ENCODE measurements at regions not wholly inside any gene's neighbourhood (a gene's known extent, or its start where the extent isn't known, plus 50 kb on each side); places are given as distances from the start of the nearest gene placed in this dataset.
A peak's percentile ranks its signal among the peaks of the same experiment; 100 is the strongest.

GRCh38 chr9:129254566-129255287 lies 76.7 kb upstream of the IER5L start:
- DNase-seq (ENCODE audit: insufficient read length, low spot score) (no peak), FAIRE-seq (no peak)

GRCh38 chr9:129253803-129254381 lies 75.8 kb upstream of the IER5L start:
- no peak for FAIRE-seq
- no peak for DNase-seq (ENCODE audit: insufficient read length, low spot score)

- no peak for FAIRE-seq
- no peak for DNase-seq (ENCODE audit: insufficient read length, low spot score)
These were observed 75.1 kb upstream of the IER5L start for GRCh38 chr9:129252937-129253802.

- no peak for DNase-seq (ENCODE audit: insufficient read length, low spot score)
- no peak for FAIRE-seq
These were observed 72.7 kb upstream of the IER5L start for GRCh38 chr9:129250786-129251185.

- DNase-seq (ENCODE audit: insufficient read length, low spot score) (no peak), FAIRE-seq (no peak)
These were observed 69.5 kb upstream of the IER5L start for GRCh38 chr9:129247285-129248153.

GRCh38 chr9:129245276-129245675 lies 67.2 kb upstream of the IER5L start:
- DNase-seq (ENCODE audit: insufficient read length, low spot score) (no peak), FAIRE-seq (no peak)

GRCh38 chr9:129242971-129243561 lies 65.0 kb upstream of the IER5L start:
- FAIRE-seq: no peak
- DNase-seq (ENCODE audit: insufficient read length, low spot score): no peak

- no peak for DNase-seq (ENCODE audit: insufficient read length, low spot score)
- FAIRE-seq: no peak
These were observed 64.3 kb upstream of the IER5L start for GRCh38 chr9:129242191-129242941.

GRCh38 chr9:129241725-129242124 lies 63.7 kb upstream of the IER5L start:
- DNase-seq (ENCODE audit: insufficient read length, low spot score) (no peak), FAIRE-seq (no peak)

GRCh38 chr9:129240581-129241211 lies 62.6 kb upstream of the IER5L start:
- no peak for DNase-seq (ENCODE audit: insufficient read length, low spot score)
- FAIRE-seq: no peak

- FAIRE-seq: no peak
These were observed 62.0 kb upstream of the IER5L start for GRCh38 chr9:129239946-129240490.

GRCh38 chr9:129237803-129238202 lies 59.7 kb upstream of the IER5L start:
- no peak for FAIRE-seq
- DNase-seq (ENCODE audit: insufficient read length, low spot score): no peak

More at GRCh38 chr9:129239946-129240490, 62.0 kb upstream of the IER5L start:
- no peak for DNase-seq (ENCODE audit: insufficient read length, low spot score)

- DNase-seq (ENCODE audit: insufficient read length, low spot score) (no peak), FAIRE-seq (no peak)
These were observed 59.1 kb upstream of the IER5L start for GRCh38 chr9:129237164-129237611.

- DNase-seq (ENCODE audit: insufficient read length, low spot score) (no peak), FAIRE-seq (no peak)
These were observed 58.5 kb upstream of the IER5L start for GRCh38 chr9:129236441-129237145.

- DNase-seq (ENCODE audit: insufficient read length, low spot score) (peak; percentile 33), FAIRE-seq (no peak)
These were observed 57.9 kb upstream of the IER5L start for GRCh38 chr9:129235931-129236331.

- DNase-seq (ENCODE audit: insufficient read length, low spot score): no peak
- FAIRE-seq: no peak
These were observed 57.2 kb upstream of the IER5L start for GRCh38 chr9:129235041-129235930.

- FAIRE-seq (no peak), DNase-seq (ENCODE audit: insufficient read length, low spot score) (no peak)
These were observed 56.4 kb upstream of the IER5L start for GRCh38 chr9:129234491-129234890.
